Thoracic aorta (tissue), 2 donors: ENCODE measurements at regions not wholly inside any gene's neighbourhood (a gene's known extent, or its start where the extent isn't known, plus 50 kb on each side); places are given as distances from the start of the nearest gene placed in this dataset.

Experiments used
- ATAC-seq: fragments of 150-250 bp; one replicate; pipeline ENCODE4 v1.8.0; 2017; ENCODE audit warnings: low read depth; ENCODE audit not compliant: insufficient number of reproducible peaks, low FRiP score
- DNase-seq: peaks from one replicate; pipeline ENCODE4 v3.0.0-alpha.2; 2020; ENCODE audit warnings: low spot score
- H3K27ac ChIP-seq, 2 donors: fragments of 200-600 bp; sonication (generic); 1 replicate in 1 of 2; 2 replicates in 1 of 2; pipeline ENCODE4 v1.5.1; 2016; ENCODE audit warnings: mild to moderate bottlenecking in 2 of 2, moderate library complexity in 2 of 2
- H3K27me3 ChIP-seq: fragments of 200-600 bp; sonication (generic); replicated peaks from 2 replicates; pipeline ENCODE4 v1.6.0; 2016; ENCODE audit warnings: mild to moderate bottlenecking; ENCODE audit not compliant: insufficient read depth
- H3K36me3 ChIP-seq: fragments of 200-600 bp; sonication (generic); one replicate; pipeline ENCODE4 v1.5.1; 2016
- H3K4me1 ChIP-seq, 2 donors: fragments of 200-600 bp; sonication (generic); 1 replicate in 1 of 2; 2 replicates in 1 of 2; pipeline versions ENCODE4 v1.5.1 to v1.6.0; 2016; ENCODE audit warnings: low read depth in 2 of 2, mild to moderate bottlenecking in 1 of 2; ENCODE audit not compliant: control insufficient read depth in 1 of 2
- H3K4me3 ChIP-seq: fragments of 200-600 bp; sonication (generic); 2 replicates; pipeline ENCODE4 v1.5.1; 2016; ENCODE audit warnings: mild to moderate bottlenecking
- H3K9me3 ChIP-seq: fragments of 200-600 bp; sonication (generic); 2 replicates; pipeline ENCODE4 v1.5.1; 2016
- CTCF ChIP-seq: fragments of 200-600 bp; sonication (generic); IDR thresholded peaks from one replicate; pipeline ENCODE4 v1.5.1; 2019; ENCODE audit warnings: antibody characterized with exemption

GRCh38 chr2:120978359-120979050 lies 242.8 kb downstream of the GLI2 start:
- Histone ChIP-seq H3K9me3 (no peaks in the 10 kb centered on the region), H3K36me3 (peaks cover 11% of the 10 kb centered on the region), H3K4me3 (no peak overlapping the region), H3K4me1 (no peaks in the 10 kb centered on the region), H3K27me3 (no peaks in the 10 kb centered on the region), H3K27ac (no peak overlapping the region)
- no peak for ATAC-seq
- TF ChIP-seq CTCF: no peak
- DNase-seq: no peak

- peaks cover 15% of the 10 kb centered on the region for H3K36me3 ChIP-seq
Measured at GRCh38 chr2:120979398-120979797, 243.7 kb downstream of the GLI2 start.

GRCh38 chr2:120979921-120980320 lies 244.3 kb downstream of the GLI2 start:
- ATAC-seq: no peak
- Histone ChIP-seq H3K4me3 (no peak overlapping the region), H3K27me3 (no peaks in the 10 kb centered on the region), H3K4me1 (no peaks in the 10 kb centered on the region), H3K9me3 (no peaks in the 10 kb centered on the region), H3K27ac (no peak overlapping the region), H3K36me3 (peaks cover 13% of the 10 kb centered on the region)
- DNase-seq: no peak
- no peak for TF ChIP-seq CTCF

More at GRCh38 chr2:120979398-120979797, 243.7 kb downstream of the GLI2 start:
- H3K4me1 ChIP-seq: no peaks in the 10 kb centered on the region
- no peak for TF ChIP-seq CTCF
- H3K27ac ChIP-seq: no peak overlapping the region
- H3K9me3 ChIP-seq: no peaks in the 10 kb centered on the region
- DNase-seq (no peak), ATAC-seq (no peak)
- no peaks in the 10 kb centered on the region for H3K27me3 ChIP-seq
- no peak overlapping the region for H3K4me3 ChIP-seq

GRCh38 chr2:120981443-120981842 lies 245.8 kb downstream of the GLI2 start:
- Histone ChIP-seq H3K4me1 (no peaks in the 10 kb centered on the region), H3K27me3 (no peaks in the 10 kb centered on the region), H3K27ac (no peak overlapping the region), H3K9me3 (no peaks in the 10 kb centered on the region), H3K4me3 (no peak overlapping the region), H3K36me3 (peaks cover 15% of the 10 kb centered on the region)
- ATAC-seq (no peak), DNase-seq (no peak)
- no peak for TF ChIP-seq CTCF

- Histone ChIP-seq H3K27me3 (no peaks in the 10 kb centered on the region), H3K9me3 (no peaks in the 10 kb centered on the region), H3K4me3 (no peak overlapping the region), H3K36me3 (peaks cover 17% of the 10 kb centered on the region), H3K4me1 (no peaks in the 10 kb centered on the region), H3K27ac (no peak overlapping the region)
- ATAC-seq: no peak
- no peak for DNase-seq
- TF ChIP-seq CTCF: no peak
Measured at GRCh38 chr2:120982598-120982997, 246.9 kb downstream of the GLI2 start.
